ENCODE measurements at regions not wholly inside any gene's neighbourhood (a gene's known extent, or its start where the extent isn't known, plus 50 kb on each side); places are given as distances from the start of the nearest gene placed in this dataset.

- no peak for DNase-seq
Measured at GRCh38 chr1:93815366-93816110, 63.5 kb downstream of the DNTTIP2 start.

- DNase-seq = no peak
Measured at GRCh38 chr1:93814795-93815340, 64.1 kb downstream of the DNTTIP2 start.

DNA sequence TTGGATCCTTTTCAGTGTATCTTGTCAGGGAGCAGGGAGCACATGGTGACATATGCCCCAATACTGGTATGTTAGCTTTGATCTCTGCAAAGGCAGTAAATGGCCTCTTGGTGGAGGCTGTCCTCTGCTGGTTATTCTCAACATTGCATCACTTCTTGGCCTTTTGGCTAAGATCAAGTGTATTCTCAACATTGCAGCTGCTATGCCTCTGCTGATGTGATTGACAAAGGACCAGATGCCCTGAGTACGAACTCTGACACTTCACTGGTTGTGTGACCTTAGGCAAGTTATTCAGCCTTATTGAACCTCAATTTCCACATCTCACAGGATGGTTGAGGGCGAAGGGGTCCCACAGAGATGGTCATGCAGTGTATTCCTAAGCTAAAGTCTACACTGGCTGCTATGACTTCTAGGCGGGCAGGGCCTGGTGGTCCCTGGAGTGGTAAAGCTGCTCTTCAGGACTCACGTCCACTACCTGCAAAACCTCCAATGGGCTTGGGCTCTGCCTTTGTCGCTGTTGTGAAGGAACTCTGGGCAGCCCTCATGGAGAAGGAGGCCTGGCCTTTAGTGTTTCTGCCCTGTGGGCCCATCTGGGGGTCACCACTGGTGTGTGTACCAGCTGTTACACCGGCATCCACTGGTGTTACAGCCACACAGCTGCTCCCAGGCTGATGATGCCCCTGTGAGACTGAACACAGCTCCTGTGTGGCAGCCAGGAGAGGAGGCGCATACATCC, 64.8 kb downstream of the DNTTIP2 start:
- DNase-seq = peak; percentile 49 to 62

DNA sequence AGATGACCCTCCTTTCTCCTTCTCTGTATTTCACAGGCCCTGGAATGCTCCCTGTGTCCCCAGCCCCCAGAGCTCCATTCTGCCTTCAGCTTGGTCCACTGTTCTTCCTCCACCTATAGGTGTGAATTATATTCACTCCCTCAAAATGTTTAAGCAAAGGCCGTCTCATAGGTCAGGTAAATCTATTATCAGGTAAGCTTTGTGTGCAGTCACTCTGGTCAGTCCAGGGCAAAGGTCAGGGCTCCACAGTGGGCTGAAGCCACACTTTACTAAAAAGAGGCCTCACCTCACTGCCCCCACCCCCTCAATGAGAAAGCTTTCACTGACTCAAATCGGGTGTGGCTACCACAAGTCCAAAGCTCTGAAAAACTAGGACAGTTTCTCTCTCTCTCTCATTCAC, 65.9 kb downstream of the DNTTIP2 start:
- no peak for DNase-seq

- DNase-seq = no peak
Measured at GRCh38 chr1:93811326-93812065, 67.5 kb downstream of the DNTTIP2 start.

GRCh38 chr1:93810316-93810715, 68.7 kb downstream of the DNTTIP2 start:
- no peak for DNase-seq

DNA sequence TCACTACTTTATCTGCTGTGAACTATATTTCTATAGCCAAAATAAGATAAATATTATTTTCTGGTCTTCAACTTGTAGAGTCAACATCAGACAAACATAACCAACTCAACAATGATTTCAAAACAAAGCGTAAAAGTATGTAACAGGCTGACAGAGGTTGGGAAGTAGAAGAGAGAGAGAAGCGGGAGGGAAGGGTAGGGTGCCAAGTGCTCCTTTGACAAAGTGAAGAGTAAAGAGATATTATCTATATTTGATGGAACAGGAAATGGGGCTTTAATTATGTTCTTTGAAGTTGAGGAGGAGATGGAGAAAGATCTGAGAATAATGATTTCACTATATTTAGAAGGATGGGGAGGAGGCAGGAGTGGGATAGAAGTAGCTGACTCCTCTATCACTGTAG, 70.1 kb downstream of the DNTTIP2 start:
- no peak for DNase-seq

DNA sequence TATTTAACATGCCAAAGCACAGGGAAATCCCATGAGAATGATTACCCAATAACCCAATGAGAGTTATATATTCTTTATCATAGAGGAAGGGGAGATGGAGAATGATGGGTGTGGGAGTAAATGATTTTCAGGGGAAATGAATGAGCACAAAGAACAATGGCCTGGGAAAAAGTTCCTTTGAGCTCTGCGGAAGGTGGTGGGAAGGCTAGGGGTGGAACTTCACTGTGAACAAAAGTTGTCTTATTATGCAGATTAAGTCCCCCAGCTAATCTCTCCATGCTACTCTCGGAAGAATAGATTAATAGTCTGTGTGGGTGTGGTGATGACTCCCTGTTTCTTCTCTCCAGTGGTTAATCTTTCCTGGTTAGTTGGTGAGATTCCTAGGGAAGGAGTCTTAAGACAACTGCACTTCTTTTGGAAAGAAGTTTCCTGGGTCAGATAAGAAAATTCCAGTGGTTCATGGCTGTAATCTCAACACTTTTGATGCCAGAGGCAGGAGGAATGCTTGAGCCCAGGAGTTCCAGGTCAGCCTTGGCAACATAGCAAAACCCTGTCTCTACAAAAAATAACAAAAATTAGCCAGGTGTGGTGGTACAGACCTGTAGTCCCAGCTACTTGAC, 71.6 kb downstream of the DNTTIP2 start:
- no peak for DNase-seq

DNA sequence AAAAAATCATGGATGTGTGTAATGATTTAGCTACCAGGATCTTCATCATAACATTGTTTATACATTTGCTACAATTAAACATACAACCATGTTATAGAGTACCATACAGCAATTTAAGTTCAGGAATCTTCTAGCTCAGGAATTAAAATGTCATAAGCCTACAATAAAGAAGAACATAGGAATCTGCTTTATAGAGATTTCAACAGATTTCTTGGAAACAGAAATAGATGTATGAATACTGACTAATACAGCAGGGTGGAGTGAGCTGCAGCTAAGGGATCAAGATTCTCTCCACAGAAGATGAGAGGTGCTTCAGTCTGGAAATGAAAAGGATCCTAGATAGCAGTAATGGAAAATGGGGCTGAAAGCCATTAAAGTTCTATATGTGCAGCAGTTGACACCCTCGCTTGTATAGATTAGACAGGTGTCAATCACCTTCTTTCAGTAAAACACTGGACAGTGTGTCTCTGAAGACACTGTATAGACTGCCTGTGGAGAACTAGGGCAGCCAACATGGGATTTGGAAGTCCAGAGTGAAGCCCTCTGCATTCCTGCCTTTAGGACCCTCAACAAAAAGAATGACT, 73.9 kb downstream of the DNTTIP2 start:
- no peak for DNase-seq

GRCh38 chr1:93804412-93804811, 74.6 kb downstream of the DNTTIP2 start:
- DNase-seq = no peak

GRCh38 chr1:93801471-93801870, 77.5 kb downstream of the DNTTIP2 start:
- DNase-seq = no peak

GRCh38 chr1:93800856-93801255, 78.2 kb downstream of the DNTTIP2 start:
- no peak for DNase-seq

DNA sequence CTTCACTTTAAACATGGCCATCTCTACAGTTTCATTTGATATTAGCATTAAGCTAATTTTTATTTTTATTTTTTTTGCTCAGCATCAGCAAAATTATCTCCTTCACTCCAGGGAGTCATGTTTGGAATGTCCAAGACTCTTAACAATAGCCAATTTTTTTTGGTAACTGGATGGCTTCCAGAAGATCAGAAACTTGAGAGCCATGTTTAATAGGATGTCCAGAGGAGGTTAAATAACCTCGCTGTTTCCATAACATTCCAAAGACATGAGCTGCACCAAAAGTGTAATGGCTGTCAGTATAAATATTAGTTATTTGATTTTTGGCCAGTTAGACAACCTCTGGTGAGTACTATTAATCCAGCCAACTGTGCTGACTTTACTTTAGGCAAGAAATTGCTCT, 80.7 kb downstream of the DNTTIP2 start:
- no peak for DNase-seq

- no peak for DNase-seq
Measured at GRCh38 chr1:93784538-93784937, 94.5 kb downstream of the DNTTIP2 start.

DNA sequence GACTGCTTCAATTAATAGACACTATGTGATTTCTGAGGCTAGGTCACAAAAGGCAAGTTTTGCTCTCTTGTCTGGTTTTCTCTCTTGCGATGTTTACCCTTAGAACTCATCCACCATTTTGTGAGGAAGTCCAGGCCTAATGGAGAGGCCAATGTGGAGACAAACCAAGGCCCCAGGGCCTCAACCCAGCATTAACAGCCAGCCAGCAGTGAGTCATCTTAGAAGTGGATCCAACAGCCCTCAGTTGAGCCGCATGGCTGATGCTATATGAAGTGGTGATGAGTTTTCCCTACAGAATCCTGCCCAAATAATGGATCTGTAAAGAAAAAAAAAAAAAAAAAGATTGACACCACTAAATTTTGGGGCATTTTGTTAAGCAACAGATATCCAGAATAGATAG, 95.1 kb downstream of the DNTTIP2 start:
- DNase-seq = no peak

DNA sequence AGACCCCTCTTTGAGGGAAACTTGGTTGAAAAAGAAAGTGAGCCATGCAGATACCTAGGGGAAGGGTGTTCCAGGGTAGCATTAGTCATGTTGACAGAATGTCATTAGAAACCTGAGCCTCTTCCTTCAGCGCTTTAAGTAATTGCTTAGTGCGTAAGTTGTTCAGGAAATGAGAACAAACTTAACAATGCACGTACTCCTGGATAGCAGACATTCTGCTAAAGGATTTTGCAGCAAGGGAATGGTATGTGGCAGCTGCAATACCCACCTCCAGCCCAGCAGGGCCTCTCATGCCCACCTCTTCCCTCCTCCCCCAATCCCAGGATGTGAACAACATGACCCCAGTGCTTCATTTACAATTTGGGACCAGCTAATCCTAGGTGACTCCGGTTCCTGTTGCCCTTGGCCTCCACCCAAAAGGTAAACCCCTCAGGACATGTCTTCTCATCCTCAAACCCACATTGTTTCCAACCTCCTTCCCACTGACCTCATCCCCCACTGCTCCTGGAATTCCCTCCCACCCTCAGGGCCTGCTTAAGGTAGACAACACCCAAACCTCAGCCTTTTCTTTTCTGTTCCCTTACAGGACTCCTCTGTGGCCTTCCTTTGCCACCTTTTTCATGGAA, 98.0 kb upstream of the BCAR3 start:
- DNase-seq = no peak

DNA sequence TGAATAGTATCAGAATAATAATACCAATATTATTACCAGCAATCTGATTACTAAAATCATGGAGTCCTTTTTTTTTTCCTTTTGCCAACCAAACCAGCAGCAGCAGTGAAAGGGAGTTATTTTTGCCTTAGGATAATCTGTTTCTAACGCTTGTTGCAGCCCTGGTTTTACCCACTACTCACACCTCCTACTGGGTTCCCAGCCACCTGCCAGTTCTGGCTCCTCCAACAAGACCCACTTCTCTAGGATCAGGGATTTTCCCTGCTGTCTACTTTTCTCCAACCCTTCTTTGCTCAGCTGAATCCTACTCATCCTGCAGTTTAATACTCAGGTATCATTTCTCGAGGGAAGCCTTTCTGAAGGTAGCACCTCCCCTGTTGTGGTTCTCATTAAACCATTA, 96.8 kb upstream of the BCAR3 start:
- no peak for DNase-seq

DNA sequence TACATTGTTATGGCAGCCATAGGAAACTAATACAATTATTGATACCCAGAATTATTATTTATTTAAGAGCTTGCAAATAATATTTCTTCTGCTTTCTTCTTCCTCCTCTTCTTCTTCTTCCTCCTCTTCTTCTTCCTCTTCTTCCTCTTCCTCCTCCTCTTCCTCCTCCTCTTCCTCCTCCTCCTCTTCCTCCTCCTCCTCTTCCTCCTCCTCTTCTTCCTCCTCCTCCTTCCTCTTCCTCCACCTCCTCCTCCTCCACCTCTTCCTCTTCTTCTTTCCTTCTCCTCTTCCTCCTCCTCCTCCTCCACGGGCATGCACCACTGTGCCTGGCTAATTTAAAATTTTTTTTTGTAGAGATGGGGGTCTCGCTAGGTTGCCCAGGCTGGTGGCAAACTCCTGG, 95.6 kb upstream of the BCAR3 start:
- DNase-seq = no peak

DNA sequence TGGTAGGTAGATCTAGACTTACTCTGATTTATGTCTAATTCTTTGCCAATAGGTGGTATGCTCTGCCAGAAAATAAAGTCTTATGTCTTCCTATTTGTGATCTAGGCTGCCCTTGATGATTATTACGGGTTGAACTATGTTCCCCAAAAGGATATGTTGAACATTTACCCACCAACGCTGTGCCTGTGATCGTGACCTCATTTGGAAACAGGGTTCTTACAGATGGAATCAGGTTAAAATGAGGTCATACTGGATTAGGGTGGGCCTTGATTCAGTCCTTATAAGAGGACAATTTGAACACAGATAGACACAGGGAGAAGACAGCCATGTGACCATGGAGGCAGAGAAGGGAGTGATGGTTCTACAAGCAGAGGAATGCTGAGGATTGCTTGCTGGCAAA, 95.1 kb upstream of the BCAR3 start:
- no peak for DNase-seq

DNA sequence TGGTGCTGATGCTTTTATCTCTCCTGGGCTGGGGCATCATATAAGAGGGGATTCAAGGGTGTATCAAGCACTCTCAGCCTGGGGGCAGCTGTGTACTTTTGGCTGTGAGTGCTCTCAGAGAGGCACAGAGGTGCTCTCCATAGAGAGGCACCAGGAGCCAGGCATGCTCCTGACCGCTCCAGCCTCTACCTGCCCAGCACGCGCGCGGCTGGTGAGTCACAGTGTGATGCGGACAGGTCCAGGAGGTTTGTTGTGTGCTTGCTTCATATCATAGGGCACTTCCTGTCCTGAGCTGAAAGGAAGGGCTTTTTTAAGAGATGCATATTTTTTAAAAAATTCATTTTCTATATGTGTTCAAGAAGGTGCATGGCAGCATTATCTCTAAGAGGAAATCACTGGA, 93.6 kb upstream of the BCAR3 start:
- peak; percentile 78 to 79 for DNase-seq

- DNase-seq = no peak
Measured at GRCh38 chr1:93774707-93775106, 93.1 kb upstream of the BCAR3 start.
